Posterior cingulate gyrus (tissue), 11 donors: ENCODE measurements at regions not wholly inside any gene's neighbourhood (a gene's known extent, or its start where the extent isn't known, plus 50 kb on each side); places are given as distances from the start of the nearest gene placed in this dataset.
"Not testable (repeated sequence)": the region's sequence is repeated elsewhere in the genome, so short reads cannot be mapped to it uniquely, and the experiment has no call there.

Experiments used
- DNase-seq, 10 donors: peaks; one replicate each; pipeline versions ENCODE4 v3.0.0 to v3.0.0-alpha.2; 2020 to 2021; ENCODE audit warnings: mixed read lengths in 3 of 10
- intact Hi-C: fragments of 100-400 bp; cut with DNase I; formaldehyde crosslinking; loops from one replicate; pipeline ENCODE4 v1.15.1; 2023

- intact Hi-C loops = no loop called here
- no peak for DNase-seq
These were observed 89.8 kb upstream of the C1GALT1C1 start for GRCh38 chrX:120719622-120720021.

- DNase-seq = no peak
- intact Hi-C loops = no loop called here
These were observed 89.1 kb upstream of the C1GALT1C1 start for GRCh38 chrX:120718969-120719368.

- DNase-seq, intact Hi-C loops: not testable (repeated sequence)
These were observed 72.5 kb upstream of the C1GALT1C1 start for GRCh38 chrX:120702337-120702736.

GRCh38 chrX:120697053-120697452 lies 67.2 kb upstream of the C1GALT1C1 start:
- DNase-seq = no peak
- intact Hi-C loops = no loop called here

GRCh38 chrX:120692319-120692718 lies 62.5 kb upstream of the C1GALT1C1 start:
- intact Hi-C loops = no loop called here
- DNase-seq = no peak

GRCh38 chrX:120690941-120691340 lies 61.1 kb upstream of the C1GALT1C1 start:
- intact Hi-C loops = no loop called here
- DNase-seq = no peak

GRCh38 chrX:120690344-120690743 lies 60.5 kb upstream of the C1GALT1C1 start:
- no peak for DNase-seq
- intact Hi-C loops = no loop called here

GRCh38 chrX:120680090-120680489 lies 50.2 kb upstream of the C1GALT1C1 start:
- intact Hi-C loops = no loop called here
- DNase-seq = no peak
